ENCODE measurements at regions not wholly inside any gene's neighbourhood (a gene's known extent, or its start where the extent isn't known, plus 50 kb on each side); places are given as distances from the start of the nearest gene placed in this dataset.

- dilution Hi-C loops (cut with MboI; ENCODE audit: extremely low pct_ligation_motif_present, low sequenced_read_pairs) = no loop called here
- Histone ChIP-seq H3K79me2 (ENCODE audit: control insufficient read depth, insufficient read depth, low read length) (no peaks in the 10 kb centered on the region), H3K9me1 (ENCODE audit: control insufficient read depth, extremely low read depth, insufficient read depth, low read length) (no peaks in the 10 kb centered on the region), H4K20me1 (ENCODE audit: control insufficient read depth, extremely low read depth, insufficient read depth, low read length) (no peaks in the 10 kb centered on the region), H3K4me1 (ENCODE audit: control insufficient read depth, extremely low read depth, insufficient read depth, low read length) (no peaks in the 10 kb centered on the region), H3K9me3 (ENCODE audit: control insufficient read depth, low read depth, low read length) (no peaks in the 10 kb centered on the region), H3K9ac (ENCODE audit: control insufficient read depth, extremely low read depth, insufficient read depth, low read length) (no peak overlapping the region), H3K4me2 (ENCODE audit: control insufficient read depth, extremely low read depth, insufficient read depth, low read depth, low read length) (no peak overlapping the region), H3K36me3 (ENCODE audit: control insufficient read depth in 2 of 2, extremely low read depth in 1 of 2, insufficient read depth in 2 of 2, low read length in 2 of 2) (no peaks in the 10 kb centered on the region), H3K4me3 (ENCODE audit: control insufficient read depth in 2 of 3, extremely low read depth in 1 of 3, insufficient read depth in 2 of 3, low read depth in 1 of 3, low read length in 3 of 3) (no peak overlapping the region), H2AFZ (ENCODE audit: control insufficient read depth, low read length) (no peak overlapping the region), H3K27me3 (ENCODE audit: control insufficient read depth, extremely low read depth, insufficient read depth, low read length) (no peaks in the 10 kb centered on the region), H3K27ac (ENCODE audit: control insufficient read depth, insufficient read depth, low read length) (no peak overlapping the region)
- DNase-seq (ENCODE audit: low read depth, low spot score) (no peak), FAIRE-seq (no peak)
- TF ChIP-seq EZH2 (IDR thresholded peaks at IDR 0.05; ENCODE audit: low read length) = no peak
- TF ChIP-seq CTCF (optimal IDR thresholded peaks at IDR 0.05 in 1 of 3, IDR thresholded peaks at IDR 0.05 in 1 of 3, conservative IDR thresholded peaks at IDR 0.05 in 1 of 3; ENCODE audit: extremely low read depth in 1 of 3, insufficient read depth in 2 of 3, low read length in 3 of 3) = no peak
These were observed 66.7 kb upstream of the EZH2 start for GRCh38 chr7:148950806-148951205.

GRCh38 chr7:148944935-148945934 is 61.1 kb upstream of the EZH2 start:
- no peak overlapping the region for H3K9ac ChIP-seq (ENCODE audit: control insufficient read depth, extremely low read depth, insufficient read depth, low read length)
- no peak overlapping the region for H3K4me3 ChIP-seq (ENCODE audit: control insufficient read depth in 2 of 3, extremely low read depth in 1 of 3, insufficient read depth in 2 of 3, low read depth in 1 of 3, low read length in 3 of 3)
- dilution Hi-C loops (cut with MboI; ENCODE audit: extremely low pct_ligation_motif_present, low sequenced_read_pairs) = no loop called here
- no peak overlapping the region for H3K27ac ChIP-seq (ENCODE audit: control insufficient read depth, insufficient read depth, low read length)
- H3K27me3 ChIP-seq (ENCODE audit: control insufficient read depth, extremely low read depth, insufficient read depth, low read length) = no peaks in the 10 kb centered on the region
- H3K9me1 ChIP-seq (ENCODE audit: control insufficient read depth, extremely low read depth, insufficient read depth, low read length) = no peaks in the 10 kb centered on the region
- H3K79me2 ChIP-seq (ENCODE audit: control insufficient read depth, insufficient read depth, low read length) = no peaks in the 10 kb centered on the region
- no peak for FAIRE-seq
- no peak overlapping the region for H3K4me2 ChIP-seq (ENCODE audit: control insufficient read depth, extremely low read depth, insufficient read depth, low read depth, low read length)
- no peaks in the 10 kb centered on the region for H3K9me3 ChIP-seq (ENCODE audit: control insufficient read depth, low read depth, low read length)
- H3K4me1 ChIP-seq (ENCODE audit: control insufficient read depth, extremely low read depth, insufficient read depth, low read length) = peaks cover 6% of the 10 kb centered on the region
- no peak for DNase-seq (ENCODE audit: low read depth, low spot score)
- H3K36me3 ChIP-seq (ENCODE audit: control insufficient read depth in 2 of 2, extremely low read depth in 1 of 2, insufficient read depth in 2 of 2, low read length in 2 of 2) = no peaks in the 10 kb centered on the region
- no peaks in the 10 kb centered on the region for H4K20me1 ChIP-seq (ENCODE audit: control insufficient read depth, extremely low read depth, insufficient read depth, low read length)
- no peak overlapping the region for H2AFZ ChIP-seq (ENCODE audit: control insufficient read depth, low read length)
- TF ChIP-seq CTCF (optimal IDR thresholded peaks at IDR 0.05 in 1 of 3, IDR thresholded peaks at IDR 0.05 in 1 of 3, conservative IDR thresholded peaks at IDR 0.05 in 1 of 3; ENCODE audit: extremely low read depth in 1 of 3, insufficient read depth in 2 of 3, low read length in 3 of 3) = no peak
- no peak for TF ChIP-seq EZH2 (IDR thresholded peaks at IDR 0.05; ENCODE audit: low read length)
